HG03378 (cell line): ENCODE measurements at regions not wholly inside any gene's neighbourhood (a gene's known extent, or its start where the extent isn't known, plus 50 kb on each side); places are given as distances from the start of the nearest gene placed in this dataset.

Experiments used
- ATAC-seq: cut with Tn5 transposase; IDR thresholded peaks from one replicate; pipeline ENCODE4 v1.9.1; 2021; ENCODE audit warnings: mild to moderate bottlenecking, moderate library complexity; ENCODE audit not compliant: unreplicated experiment

DNA sequence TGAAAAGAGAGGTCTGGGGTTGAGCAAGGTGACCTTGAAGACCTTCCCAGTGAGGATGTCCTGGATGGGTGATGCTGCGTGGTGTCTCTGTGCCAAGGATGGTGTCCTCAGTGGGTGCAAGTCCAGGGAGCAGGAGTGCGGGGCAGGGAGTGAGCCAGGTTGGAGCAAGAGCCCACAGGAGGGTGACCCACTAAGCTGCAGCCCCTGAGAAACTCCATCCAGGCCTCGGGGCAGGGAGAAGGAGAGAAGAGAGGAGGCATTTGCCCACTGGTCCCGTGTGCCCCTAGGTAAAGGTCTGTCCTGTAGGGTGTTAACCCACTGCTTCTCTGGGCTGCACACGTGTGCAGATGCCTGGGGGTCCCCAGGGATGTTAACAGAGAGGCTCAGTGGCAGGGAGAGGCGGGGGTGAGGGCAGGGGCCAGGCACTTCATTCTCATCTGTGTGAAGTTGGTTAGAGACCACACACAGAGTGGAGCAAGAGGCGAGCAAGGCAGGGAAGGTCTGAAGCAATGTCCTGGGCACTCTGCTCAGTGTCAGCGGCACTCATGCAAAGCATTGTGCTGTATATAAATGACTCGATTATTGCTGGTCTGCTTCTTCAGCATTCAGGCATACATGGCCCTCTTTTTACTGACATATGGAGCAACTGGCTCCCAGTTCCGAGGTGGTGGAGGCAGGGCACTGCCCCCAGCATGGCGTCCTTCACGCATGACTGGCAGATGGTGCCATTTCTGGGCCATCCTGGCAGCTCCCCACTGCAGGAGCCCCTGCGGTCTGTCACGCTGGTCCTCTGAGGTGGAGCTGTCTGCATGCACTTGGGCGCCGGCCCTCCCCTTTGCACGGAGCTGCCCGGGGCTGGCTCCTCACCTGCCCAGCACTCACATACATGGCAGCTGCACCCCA is 117.2 kb upstream of the HS6ST1 start:
- no peak for ATAC-seq

DNA sequence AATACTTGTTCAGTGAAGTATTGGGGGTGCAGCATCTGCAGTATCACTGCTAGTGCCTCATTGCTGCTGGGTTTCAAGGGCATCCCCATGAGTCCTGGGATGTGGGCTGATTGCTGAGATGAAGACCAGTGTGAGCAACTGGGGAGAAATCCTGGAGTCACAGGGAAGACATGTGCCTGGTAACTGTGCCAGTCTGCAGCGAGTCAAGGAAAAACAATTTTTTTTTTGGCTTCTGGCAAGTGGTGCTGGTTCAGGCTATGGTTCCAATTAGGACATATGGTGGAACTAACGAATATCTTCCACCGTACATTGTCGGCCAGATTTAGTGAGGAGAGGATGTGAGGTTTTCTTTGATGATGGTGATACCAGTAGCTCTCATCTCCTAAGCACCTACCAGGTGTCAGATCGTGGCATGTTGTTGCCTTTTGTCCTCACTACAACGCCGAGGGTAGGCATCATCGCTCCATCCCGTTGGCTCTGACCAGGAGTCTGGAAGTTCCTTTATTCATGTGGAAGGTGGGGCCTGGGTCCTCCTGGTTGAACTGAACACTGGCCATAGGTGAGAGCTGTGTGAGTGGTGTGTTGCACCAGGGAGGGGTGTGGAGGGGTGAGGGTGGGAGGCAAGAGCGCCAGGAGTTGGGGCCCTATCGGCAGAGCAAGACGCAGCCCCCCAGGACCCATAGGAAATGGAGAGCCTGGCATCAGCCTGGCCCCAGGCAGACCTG is 118.0 kb upstream of the HS6ST1 start:
- ATAC-seq: no peak

DNA sequence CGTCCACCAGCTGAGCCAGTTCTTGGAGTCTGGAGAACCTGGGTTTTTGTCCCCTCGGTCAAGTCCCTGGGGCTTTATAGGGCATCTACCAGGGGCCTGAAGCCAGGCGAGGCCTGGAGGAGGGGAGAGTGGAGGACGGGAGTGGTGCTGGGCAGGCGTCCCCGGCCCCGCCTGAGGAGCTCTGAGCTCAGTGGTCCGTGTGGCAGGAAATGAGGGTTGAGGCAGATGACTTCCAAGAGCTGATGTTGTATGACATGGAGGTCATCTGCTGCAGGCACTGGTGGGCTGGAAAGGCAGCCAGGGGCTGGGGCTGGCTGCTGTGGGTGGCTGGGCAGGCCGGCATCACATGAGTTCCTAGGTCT is 118.5 kb upstream of the HS6ST1 start:
- no peak for ATAC-seq

DNA sequence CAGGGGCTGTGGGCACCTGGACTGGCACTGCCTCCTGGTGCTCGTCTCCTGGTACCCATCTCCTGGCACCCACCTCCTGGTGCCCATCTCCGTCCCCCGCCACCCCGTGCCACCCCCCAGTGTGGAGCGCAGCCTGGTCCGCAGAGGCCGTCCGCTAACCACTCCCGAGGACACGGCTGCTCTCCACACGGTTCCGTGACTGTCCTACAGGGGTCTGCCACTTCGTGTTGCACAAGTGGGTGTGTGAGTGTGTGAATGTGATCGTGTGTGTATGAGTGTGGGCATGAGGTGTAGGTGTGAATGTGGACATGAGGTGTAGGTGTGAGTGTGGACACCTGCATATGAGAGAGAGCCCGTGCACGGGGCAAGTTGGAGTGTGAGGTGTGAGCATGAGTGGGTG is 119.4 kb upstream of the HS6ST1 start:
- ATAC-seq: no peak

DNA sequence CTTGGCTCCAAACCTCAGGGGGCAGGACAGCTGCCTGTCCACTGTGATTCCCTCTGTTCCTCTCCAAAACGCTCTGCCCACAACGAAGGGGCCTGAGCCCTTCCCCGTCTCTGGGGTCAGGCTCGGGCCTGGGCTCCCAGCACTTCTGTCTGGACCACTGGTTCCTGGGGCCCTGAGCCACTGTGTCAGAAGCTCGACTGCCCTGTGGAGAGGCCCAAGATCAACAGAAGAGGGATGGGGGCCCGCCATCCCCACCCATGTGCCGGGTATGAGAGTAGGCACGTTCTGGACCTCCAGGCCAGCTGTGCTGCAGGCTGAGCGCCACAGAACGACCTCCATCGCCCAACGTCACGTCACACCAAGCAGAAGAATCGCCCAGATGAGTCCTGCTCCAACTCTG is 119.9 kb upstream of the HS6ST1 start:
- no peak for ATAC-seq

DNA sequence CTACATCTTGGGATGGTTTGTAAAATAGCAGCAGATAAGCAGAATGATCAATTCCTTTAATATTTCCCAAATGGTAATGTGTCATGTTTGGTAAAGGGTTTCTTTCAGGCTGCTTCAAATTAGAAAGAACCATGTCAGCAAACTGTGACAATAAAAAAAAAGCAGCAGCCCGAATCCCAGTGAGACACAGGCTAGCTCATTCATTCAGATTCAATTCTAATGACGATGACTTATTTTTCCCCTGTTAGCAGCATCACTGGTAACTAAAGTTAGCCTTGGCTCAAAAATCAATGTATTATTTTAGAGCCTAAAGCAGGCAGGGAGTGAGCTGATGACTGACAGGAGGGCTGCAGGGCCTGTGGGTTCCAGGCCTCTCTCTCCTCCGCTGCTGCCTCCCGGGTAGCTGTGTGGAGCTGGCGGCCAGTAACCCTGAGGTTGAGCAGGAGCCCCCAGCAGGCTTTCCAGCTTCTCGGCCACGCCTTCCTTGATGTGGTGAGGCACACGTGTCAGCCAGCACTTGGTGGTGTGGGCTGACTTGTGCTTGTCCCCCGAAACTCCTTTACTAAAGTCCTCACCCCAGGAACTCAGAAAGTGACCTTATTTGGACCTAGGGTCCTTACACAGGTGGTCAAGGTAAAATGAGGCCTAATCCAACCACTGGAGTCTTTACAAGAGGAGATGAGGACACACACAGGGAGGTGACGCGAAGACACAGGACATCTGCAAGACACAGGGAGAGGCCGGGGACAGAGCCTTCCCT is 120.5 kb upstream of the HS6ST1 start:
- ATAC-seq: no peak

DNA sequence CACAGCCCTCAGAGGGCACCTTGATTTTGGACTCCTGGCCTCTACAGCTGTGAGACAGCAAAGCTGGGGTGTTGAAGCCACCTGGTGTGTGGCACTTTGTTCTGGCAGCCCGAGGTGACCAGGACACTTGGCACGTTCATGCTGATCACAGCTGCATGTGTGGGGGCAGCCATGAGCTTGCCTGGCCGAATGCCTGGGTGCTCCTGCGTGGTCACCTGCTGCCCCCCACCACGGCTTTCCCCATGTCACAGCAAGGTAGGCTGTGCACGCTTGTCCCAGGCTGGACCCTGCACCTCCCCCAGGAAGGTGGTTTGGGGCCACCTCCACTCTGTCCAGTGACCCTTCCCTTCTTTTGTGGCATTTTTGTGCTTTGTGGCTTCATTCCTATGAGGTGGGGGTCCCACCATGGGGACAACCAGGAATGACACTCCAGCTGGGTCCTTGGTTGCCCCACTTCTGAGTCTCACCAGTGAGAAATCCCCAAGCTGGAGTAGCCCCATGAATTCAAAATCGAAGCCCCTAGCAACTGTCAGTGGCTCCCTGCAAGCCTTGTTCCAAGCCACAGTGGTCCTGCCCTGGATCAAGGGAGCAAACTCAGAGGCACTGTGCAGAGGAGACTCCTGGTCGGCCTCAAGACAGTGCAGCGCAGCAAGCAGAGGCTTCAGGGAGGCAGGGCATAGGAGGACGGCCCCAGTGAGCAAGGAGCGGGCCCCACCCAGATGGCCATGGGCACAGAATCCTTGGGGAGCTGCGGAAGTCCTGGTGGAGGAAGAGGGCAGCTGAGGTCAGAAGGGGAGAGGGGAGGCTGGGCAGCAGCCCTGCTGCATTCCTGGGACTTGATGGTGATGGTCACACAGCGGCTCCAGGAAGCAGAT is 121.4 kb upstream of the HS6ST1 start:
- no peak for ATAC-seq

DNA sequence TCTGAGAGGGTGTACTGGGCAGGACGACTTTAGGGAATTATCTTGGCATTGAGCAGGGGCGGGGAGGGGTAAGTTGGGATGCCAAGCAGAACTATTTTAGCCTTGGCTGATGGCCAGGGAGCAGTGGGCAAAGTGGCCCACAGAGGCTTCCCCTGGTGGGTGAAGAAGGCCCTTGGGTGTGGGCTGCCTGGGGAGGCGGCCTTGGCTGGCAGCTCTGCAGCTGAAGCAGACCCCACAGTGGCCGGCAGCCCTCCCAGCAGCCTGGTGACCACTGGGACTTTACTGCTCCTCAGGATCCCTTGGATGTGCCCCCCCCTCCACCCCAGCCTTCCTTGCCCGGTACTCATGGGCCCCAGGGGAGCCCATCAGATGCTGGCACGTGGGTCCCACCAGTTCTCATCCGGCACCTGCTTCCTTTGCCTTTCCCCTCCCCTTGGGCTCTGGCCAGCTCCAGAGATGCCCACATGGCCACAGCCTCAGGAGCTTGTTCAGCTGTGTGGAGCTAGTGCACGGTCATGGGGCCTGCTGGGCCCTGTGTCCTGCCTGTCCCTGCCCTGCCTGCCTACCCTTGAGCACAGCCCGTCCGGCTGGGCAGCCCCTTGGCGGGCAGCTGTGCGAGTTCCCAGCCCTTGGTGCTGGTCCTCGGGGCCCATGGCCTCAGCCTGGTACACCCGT is 122.1 kb upstream of the HS6ST1 start:
- ATAC-seq: no peak

DNA sequence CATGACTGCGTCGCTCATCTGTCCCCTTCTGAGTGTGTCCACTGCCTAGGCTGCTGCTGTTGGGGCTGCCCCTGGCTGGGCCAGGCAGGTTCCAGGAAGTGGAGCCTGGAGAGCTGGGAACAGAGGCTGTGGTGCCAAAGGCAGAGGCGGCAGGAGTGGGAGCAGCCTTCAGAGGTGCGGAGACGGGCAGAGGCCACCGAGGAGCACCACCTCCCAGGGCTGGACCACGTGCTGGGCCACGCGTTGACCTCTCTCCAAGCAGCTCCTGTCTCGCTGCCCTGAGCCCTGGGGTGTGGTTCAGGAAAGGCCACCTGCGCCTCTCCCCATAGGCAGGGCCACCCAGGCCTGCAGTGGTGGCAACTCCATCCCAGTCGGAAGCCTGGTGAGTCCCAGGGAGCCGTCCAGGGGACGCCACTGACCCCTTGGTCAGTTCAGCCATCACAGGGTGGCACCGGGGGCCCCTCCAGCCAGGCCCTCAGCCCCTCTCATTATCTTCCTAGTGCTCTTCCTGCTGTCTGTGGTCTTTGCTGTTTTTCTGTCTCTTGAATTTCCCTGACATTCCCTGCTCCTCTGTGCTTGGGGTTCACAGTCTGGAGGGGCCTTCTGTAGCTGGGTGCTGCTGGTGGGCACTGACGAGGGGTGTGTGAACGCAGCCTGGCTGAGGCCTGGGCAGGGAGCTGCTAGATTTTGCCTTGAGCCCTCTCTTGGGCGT is 122.8 kb upstream of the HS6ST1 start:
- no peak for ATAC-seq

DNA sequence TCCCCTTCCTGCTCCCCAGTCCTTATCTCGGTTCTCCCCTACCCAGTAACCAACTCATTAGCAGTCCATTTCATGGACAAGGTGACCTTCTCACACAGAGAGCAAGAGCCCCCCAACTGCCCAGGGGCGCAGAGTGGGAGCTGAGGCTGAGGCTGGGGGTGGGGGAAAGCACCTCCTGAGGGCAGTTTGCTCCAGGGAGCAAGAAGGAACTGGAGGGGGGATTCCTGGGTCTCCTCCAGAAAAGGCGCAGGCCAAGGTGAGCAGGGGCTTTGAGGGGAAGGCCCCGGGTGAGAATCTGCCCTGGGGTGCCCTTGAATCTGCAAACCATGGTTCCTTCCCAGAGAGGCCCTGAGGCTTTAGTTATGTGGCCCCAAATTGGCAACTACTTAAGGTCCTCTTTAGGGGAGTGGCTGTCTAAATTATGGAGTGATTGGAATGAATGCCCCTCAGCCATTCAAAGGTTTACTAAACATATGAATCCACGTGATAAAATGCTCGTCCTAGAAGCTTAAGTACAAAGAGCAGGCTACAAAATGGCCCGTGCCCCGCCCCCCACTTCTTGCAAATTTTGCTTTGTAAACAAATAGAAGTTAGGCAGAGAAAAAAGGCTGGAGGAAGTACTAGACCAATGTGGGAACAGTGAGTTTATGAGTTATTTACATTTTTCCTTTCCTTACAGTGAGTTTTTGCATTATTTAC is 123.5 kb upstream of the HS6ST1 start:
- no peak for ATAC-seq

DNA sequence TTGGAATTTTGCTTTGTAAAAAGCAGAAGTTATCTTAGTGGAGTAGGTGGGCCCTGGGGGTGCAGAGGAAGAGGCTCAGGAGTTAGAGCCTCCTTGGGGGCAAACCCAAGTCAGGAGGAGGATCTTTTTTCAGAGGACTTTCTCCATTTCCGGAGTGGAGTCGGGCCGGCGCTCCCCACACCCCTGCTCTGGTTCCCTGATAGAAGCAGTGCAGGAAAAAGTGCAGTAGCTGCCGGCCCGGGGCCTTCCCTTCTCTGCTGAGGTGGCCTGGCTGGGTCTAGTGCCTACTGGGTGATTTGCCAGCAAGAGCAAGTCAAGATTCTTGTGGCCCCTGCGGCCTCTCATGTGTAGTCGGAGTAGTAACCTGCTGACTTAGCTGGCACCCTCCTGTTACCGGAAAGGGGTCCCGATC is 124.2 kb upstream of the HS6ST1 start:
- ATAC-seq: no peak

DNA sequence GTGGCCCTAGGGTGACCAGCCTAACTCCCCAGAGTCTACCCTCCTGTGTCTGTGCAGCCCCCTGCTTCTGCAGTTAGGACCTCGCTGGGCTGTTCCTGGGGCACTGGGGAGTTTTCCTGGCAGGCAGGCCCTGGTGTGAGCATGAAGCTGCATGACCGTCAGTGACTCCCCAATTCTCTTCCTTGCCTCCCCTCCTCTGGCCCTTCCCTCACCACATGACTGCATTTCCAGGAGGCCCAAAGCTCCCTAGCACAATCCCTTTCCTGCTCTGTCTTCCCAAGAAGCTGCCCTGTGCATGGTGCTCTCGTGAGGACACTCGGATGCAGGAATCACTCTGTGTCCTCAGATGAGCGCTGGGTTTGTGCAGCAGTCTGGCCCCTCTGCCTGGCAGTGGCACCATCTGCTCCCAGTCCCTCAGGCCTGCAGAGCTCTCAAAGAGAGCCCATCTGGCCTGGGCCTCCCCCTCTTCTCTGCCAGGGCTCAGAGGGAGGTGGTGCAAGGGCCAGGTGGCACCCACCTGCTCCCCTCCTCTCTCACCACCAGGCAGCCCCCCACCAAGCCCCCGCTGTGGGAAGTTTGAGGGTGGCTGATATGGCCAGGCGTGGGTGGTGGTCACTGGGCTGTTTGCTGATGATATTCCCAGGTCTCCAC is 125.6 kb upstream of the HS6ST1 start:
- ATAC-seq: no peak

DNA sequence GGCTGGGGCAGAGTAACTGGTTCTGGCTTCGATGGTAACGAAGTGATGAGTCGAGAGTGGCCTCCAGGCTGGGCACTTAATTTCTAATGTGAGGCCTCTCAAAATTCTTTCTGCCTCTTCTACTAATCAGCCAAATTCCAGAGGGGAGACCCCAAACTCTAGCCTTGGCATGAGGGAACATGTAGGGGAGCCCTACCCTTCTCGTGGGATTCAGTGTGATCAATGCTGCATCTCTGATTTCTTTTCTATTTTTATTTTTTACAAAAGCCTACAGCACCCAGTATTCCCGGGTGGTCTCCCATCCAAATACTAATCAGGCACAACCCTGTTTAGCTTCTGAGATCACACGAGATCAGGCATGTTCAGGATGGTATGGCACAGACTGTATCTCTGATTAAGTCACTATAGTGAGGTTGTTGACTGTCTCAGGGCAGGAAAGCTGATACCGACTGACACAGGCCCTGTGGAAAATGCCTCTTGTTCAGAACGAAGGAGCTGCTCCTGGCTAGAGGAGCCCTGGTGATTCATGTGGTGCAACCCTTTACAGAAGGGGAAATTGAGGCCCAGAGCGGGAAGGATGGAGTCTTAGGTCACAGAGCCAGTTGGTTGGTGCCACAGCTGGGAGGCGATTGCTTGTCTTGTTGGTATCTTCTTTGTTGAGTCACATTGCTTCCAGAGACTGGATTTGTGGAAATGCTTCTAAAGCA is 126.3 kb upstream of the HS6ST1 start:
- ATAC-seq: no peak

DNA sequence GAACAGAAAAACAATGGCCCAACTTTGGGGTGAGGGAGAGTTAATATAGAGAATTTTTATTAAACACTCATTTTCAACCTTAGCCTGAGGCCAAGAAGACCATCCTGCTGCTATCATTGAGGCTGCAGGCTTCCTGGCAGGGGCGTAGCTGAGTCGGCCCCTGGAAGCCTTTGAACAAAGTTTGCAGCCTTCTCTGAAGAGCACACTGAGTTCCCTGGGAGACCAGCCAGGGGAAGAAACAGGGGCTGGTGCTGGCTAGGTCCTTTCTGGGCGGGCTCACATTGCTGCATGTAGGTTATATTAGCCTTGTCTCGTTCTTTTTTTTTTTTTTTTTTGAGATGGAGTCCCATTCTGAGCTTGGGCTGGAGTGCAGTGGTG is 126.8 kb upstream of the HS6ST1 start:
- no peak for ATAC-seq

DNA sequence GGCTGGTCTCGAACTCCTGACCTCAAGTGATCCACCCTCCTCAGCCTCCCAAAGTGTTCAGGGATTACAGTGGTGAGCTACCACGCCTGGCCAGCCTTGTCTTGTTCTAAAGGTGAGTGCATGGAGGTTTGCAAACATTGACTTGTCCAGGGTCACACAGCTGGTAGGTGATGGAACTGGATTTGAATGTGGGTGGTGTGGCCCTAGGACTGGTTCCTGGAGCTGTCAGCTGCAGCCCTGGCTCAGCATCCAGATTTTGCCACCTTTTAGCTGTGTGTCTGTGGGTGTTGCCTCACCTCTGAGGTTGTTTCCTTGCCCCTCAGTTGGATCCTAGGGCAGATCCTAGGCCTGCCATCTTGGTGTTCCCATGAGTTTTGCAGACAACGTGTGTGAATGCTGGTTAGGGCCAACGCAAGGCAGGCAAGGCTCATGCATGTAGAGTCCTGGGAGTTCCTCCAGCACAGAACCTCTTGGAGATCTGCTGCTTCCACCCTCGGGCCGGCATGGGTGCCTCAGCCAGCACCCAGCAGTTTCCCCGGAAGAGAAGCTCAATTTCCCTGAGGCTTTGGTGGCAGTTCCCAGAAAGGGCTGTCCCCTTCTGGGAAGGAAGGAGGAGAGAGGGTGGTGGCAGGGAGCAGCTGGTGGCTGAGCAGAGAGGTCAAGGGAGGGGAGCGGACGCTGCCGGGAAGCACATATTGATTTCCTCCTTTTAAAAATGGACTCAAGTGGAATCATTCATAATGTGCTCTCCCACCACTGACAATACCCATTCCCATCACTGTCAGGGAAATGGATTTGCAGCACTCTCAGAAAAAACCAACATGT is 127.6 kb upstream of the HS6ST1 start:
- no peak for ATAC-seq

DNA sequence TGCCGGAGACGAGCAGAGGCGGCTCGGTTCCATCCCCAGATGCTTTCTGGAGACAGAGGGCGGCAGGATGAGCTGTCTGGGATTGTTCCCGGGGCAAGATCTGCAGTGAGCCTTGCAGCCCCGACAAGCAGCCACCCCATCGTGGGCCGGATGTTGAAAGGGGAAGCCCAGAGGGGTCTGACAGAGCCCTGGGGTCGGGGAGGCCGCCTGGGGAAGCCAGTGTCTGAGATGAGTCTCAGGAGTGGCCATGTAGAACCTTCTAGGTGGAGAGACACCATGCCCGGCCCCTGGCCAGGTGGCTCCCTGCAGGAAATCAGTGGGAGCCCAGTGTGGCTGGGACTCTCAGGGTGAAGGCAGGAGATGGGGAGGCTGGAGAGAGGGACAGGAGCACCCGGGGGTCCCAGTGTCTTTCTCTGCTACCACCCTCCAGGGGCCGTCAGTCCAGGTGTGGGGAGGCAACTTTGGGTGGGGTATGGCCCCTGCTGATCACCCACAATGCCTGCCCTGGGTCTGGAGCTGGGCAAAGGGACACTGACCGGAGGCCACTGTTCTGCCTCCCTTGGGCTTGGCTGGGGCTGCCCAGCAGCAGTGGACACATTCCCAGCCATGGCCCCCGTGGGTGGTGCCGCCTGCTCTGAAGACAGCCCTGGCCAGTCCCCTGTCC is 128.3 kb upstream of the HS6ST1 start:
- no peak for ATAC-seq
